Endodermal cell (in vitro differentiated cells): ENCODE measurements at regions not wholly inside any gene's neighbourhood (a gene's known extent, or its start where the extent isn't known, plus 50 kb on each side); places are given as distances from the start of the nearest gene placed in this dataset.

Source experiments
- DNase-seq: peaks from one replicate; pipeline ENCODE4 v3.0.0-alpha.2; 2017
- H3K27ac ChIP-seq: 2 replicates; pipeline ENCODE4 v1.5.1; 2013; ENCODE audit warnings: mild to moderate bottlenecking, low read depth, low read length, moderate library complexity
- H3K27me3 ChIP-seq: 2 replicates; pipeline ENCODE4 v1.6.1; 2013; ENCODE audit warnings: mild to moderate bottlenecking, low read length, moderate library complexity; ENCODE audit not compliant: insufficient read depth, control insufficient read depth, poor library complexity, severe bottlenecking
- H3K36me3 ChIP-seq: 2 replicates; pipeline ENCODE4 v1.7.0; 2013; ENCODE audit warnings: mild to moderate bottlenecking, low read length, moderate library complexity; ENCODE audit not compliant: control insufficient read depth, insufficient read depth
- H3K4me1 ChIP-seq: one replicate; pipeline ENCODE4 v1.7.0; 2013; ENCODE audit warnings: low read length; ENCODE audit not compliant: control insufficient read depth, insufficient read depth
- H3K4me3 ChIP-seq: 2 replicates; pipeline ENCODE4 v1.5.1; 2013; ENCODE audit warnings: mild to moderate bottlenecking, low read length, moderate library complexity
- H3K9ac ChIP-seq: 2 replicates; pipeline ENCODE4 v1.6.1; 2013; ENCODE audit warnings: mild to moderate bottlenecking, low read length, moderate library complexity; ENCODE audit not compliant: poor library complexity, severe bottlenecking; ENCODE audit errors: extremely low read depth
- H3K9me3 ChIP-seq: 2 replicates; pipeline ENCODE4 v1.6.1; 2013; ENCODE audit warnings: mild to moderate bottlenecking, low read length, moderate library complexity; ENCODE audit not compliant: control insufficient read depth
- H3K27ac Mint-ChIP-seq: 2 replicates; pipeline ENCODE4 v1.8.0; 2020; ENCODE audit warnings: mixed read lengths
- H3K27me3 Mint-ChIP-seq: 2 replicates; pipeline ENCODE4 v1.8.0; 2021; ENCODE audit warnings: mild to moderate bottlenecking, mixed read lengths; ENCODE audit not compliant: insufficient read depth
- H3K36me3 Mint-ChIP-seq: 2 replicates; pipeline ENCODE4 v1.8.0; 2020; ENCODE audit warnings: low read depth, mixed read lengths
- H3K4me1 Mint-ChIP-seq: 2 replicates; pipeline ENCODE4 v1.8.0; 2020; ENCODE audit warnings: mixed read lengths
- H3K4me3 Mint-ChIP-seq: 2 replicates; pipeline ENCODE4 v1.8.0; 2020; ENCODE audit warnings: mild to moderate bottlenecking, moderate library complexity, mixed read lengths
- H3K9me3 Mint-ChIP-seq: 2 replicates; pipeline ENCODE4 v1.8.0; 2020; ENCODE audit warnings: mild to moderate bottlenecking, mixed read lengths
- CTCF ChIP-seq: fragments of 200-600 bp; sonication (generic); conservative IDR thresholded peaks from 2 replicates; pipeline ENCODE4 v1.5.0; 2021; ENCODE audit warnings: antibody characterized with exemption, mild to moderate bottlenecking
- WGBS, 2 experiments: methylation state at CpG; one replicate each; pipeline versions ENCODE4 v1.1.5 to v1.1.7; 2013; ENCODE audit warnings: missing lambda C conversion rate in 2 of 2, mixed read lengths in 1 of 2; ENCODE audit not compliant: insufficient coverage in 1 of 2, insufficient read length in 1 of 2; 5-methylcytosine and 5-hydroxymethylcytosine counted together

- H3K27me3 ChIP-seq: no peaks in the 10 kb centered on the region
- no peak for DNase-seq
- Mint-ChIP-seq H3K27ac (peak overlapping the region; percentile 53), H3K4me1 (peaks cover 10% of the 10 kb centered on the region), H3K4me3 (no peak overlapping the region), H3K9me3 (no peaks in the 10 kb centered on the region), H3K27me3 (peaks cover 6% of the 10 kb centered on the region), H3K36me3 (no peaks in the 10 kb centered on the region)
- H3K9me3 ChIP-seq: no peaks in the 10 kb centered on the region
- no peak overlapping the region for H3K9ac ChIP-seq
- no peak overlapping the region for H3K27ac ChIP-seq
- no peaks in the 10 kb centered on the region for H3K36me3 ChIP-seq
- 93 to 100% methylated on average over 4 to 6 of the region's 6 CpGs for WGBS, 2 experiments
- TF ChIP-seq CTCF: no peak
- H3K4me3 ChIP-seq: no peak overlapping the region
- H3K4me1 ChIP-seq: peaks cover 4% of the 10 kb centered on the region
Observed at GRCh38 chr3:128567141-128567540, 74.1 kb upstream of the GATA2 start.

- TF ChIP-seq CTCF: no peak
- no peaks in the 10 kb centered on the region for H3K27me3 ChIP-seq
- DNase-seq: no peak
- H3K9ac ChIP-seq: no peak overlapping the region
- no peaks in the 10 kb centered on the region for H3K9me3 ChIP-seq
- Mint-ChIP-seq H3K27ac (no peak overlapping the region), H3K9me3 (no peaks in the 10 kb centered on the region), H3K4me3 (no peak overlapping the region), H3K36me3 (no peaks in the 10 kb centered on the region), H3K4me1 (peaks cover 4% of the 10 kb centered on the region), H3K27me3 (peaks cover 6% of the 10 kb centered on the region)
- 92 to 93% methylated on average over 7 of the region's 7 CpGs for WGBS, 2 experiments
- no peaks in the 10 kb centered on the region for H3K36me3 ChIP-seq
- H3K4me1 ChIP-seq: peaks cover 2% of the 10 kb centered on the region
- no peak overlapping the region for H3K4me3 ChIP-seq
- H3K27ac ChIP-seq: no peak overlapping the region
Observed at GRCh38 chr3:128563439-128563838, 70.4 kb upstream of the GATA2 start.

- Histone ChIP-seq H3K9ac (no peak overlapping the region), H3K27me3 (peaks cover 8% of the 10 kb centered on the region), H3K4me3 (no peak overlapping the region), H3K9me3 (no peaks in the 10 kb centered on the region), H3K27ac (no peak overlapping the region), H3K4me1 (no peaks in the 10 kb centered on the region), H3K36me3 (no peaks in the 10 kb centered on the region)
- Mint-ChIP-seq H3K4me1 (no peaks in the 10 kb centered on the region), H3K4me3 (no peak overlapping the region), H3K27ac (no peak overlapping the region), H3K36me3 (no peaks in the 10 kb centered on the region), H3K9me3 (no peaks in the 10 kb centered on the region), H3K27me3 (peaks cover 11% of the 10 kb centered on the region)
- peak; percentile 17 for DNase-seq
- no peak for TF ChIP-seq CTCF
- WGBS, 2 experiments: 83 to 94% methylated on average over 1 to 2 of the region's 2 CpGs
Observed at GRCh38 chr3:128561504-128561903, 68.5 kb upstream of the GATA2 start.
